SK-N-MC (cell line): ENCODE measurements at regions not wholly inside any gene's neighbourhood (a gene's known extent, or its start where the extent isn't known, plus 50 kb on each side); places are given as distances from the start of the nearest gene placed in this dataset.

Experiments used
- EZH2 ChIP-seq: fragments of 200-600 bp; sonication (generic); IDR thresholded peaks from one replicate; pipeline ENCODE4 v1.6.1; 2017; ENCODE audit warnings: antibody characterized with exemption
- FOXP2 ChIP-seq: optimal IDR thresholded peaks from 2 replicates; pipeline ENCODE3; 2011; ENCODE audit warnings: mild to moderate bottlenecking, moderate library complexity; ENCODE audit not compliant: insufficient read depth; ENCODE audit errors: extremely low read length, control extremely low read depth
- POLR2AphosphoS5 ChIP-seq: IDR thresholded peaks from 2 replicates; pipeline ENCODE4 v1.6.1; 2012; ENCODE audit warnings: mild to moderate bottlenecking, low read depth, low read length, borderline replicate concordance

DNA sequence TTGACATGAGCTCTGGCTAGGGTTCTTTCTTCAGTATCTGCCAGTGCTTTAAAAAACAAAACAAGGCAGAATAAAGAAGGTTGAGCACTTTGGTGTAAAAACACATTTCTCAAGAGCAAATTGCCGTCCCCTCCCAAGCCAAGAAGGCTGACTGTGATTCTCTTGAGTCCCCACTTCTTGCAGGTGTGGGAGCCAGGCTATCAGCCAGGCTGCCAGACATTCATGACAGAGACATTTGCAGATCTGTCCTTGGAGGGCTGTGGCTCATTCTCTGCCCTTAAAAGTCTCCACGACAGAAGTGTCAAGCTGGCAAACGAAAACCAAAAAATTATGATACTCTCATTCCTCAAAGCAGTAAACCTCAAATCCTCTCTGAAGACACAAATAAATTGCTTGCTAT is 749.3 kb upstream of the HS6ST1 start:
- TF ChIP-seq EZH2 (no peak), POLR2AphosphoS5 (no peak), FOXP2 (no peak)
